ENCODE measurements at regions not wholly inside any gene's neighbourhood (a gene's known extent, or its start where the extent isn't known, plus 50 kb on each side); places are given as distances from the start of the nearest gene placed in this dataset.

- TF ChIP-seq POLR2A (IDR thresholded peaks at IDR 0.05; ENCODE audit: low read depth, low read length): no peak
- TF ChIP-seq SPI1 (IDR thresholded peaks at IDR 0.05; ENCODE audit: low read depth, low read length): no peak
- TF ChIP-seq TAF1 (IDR thresholded peaks at IDR 0.05; ENCODE audit: low read depth, low read length): no peak
- no peak for TF ChIP-seq POLR2AphosphoS5 (IDR thresholded peaks at IDR 0.05; ENCODE audit: low read depth, low read length)
- TF ChIP-seq POU2F2 (IDR thresholded peaks at IDR 0.05; ENCODE audit: low read depth, low read length): no peak
- TF ChIP-seq PAX5 (IDR thresholded peaks at IDR 0.05; ENCODE audit: insufficient read depth, low read length, severe bottlenecking): no peak
Observed at GRCh38 chr17:63086483-63087185, 120.6 kb downstream of the TANC2 start.
